HK-2 (cell line): ENCODE measurements at regions not wholly inside any gene's neighbourhood (a gene's known extent, or its start where the extent isn't known, plus 50 kb on each side); places are given as distances from the start of the nearest gene placed in this dataset.

Experiments
- DNase-seq: peaks from one replicate; pipeline ENCODE4 v3.0.0-alpha.2; 2018; ENCODE audit not compliant: unreplicated experiment

DNA sequence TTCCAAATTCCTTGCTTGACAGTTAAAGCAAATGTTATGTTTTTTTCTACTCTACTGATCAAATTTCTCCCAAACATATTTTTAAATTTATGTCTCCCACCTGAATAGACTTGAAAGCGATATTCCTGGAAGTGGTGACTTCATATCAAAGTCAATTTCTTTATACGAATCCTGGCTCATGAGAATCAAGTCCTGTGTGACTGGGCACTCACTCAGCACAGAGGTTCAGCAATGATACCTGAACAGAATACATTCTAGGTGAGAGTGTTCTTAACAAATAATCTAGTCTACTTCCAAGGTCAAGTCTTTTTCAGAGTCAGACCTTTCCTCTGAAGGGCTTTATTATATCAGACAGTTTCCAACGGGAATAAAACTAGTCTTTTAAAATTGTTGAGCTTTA, 1070.6 kb downstream of the TRHDE start:
- DNase-seq = no peak

DNA sequence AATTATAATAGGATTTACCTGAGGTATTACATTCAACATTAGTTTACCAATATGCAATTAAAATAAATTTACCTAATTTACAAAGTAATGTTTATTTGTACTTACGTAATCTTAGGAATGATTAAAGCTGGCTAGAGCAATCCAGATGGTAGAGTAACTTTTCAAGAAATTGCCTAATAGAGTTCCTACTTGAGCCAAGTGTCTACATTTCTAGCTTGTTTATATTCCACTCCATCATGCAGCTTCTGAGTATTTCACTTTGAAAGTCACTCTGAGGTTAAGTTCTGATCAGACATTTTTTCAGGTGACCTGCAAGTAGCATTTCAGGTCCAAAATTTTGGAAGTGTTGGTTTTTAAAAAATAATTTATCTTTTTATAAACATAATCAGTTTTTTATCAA, 1080.7 kb downstream of the TRHDE start:
- DNase-seq = no peak

DNA sequence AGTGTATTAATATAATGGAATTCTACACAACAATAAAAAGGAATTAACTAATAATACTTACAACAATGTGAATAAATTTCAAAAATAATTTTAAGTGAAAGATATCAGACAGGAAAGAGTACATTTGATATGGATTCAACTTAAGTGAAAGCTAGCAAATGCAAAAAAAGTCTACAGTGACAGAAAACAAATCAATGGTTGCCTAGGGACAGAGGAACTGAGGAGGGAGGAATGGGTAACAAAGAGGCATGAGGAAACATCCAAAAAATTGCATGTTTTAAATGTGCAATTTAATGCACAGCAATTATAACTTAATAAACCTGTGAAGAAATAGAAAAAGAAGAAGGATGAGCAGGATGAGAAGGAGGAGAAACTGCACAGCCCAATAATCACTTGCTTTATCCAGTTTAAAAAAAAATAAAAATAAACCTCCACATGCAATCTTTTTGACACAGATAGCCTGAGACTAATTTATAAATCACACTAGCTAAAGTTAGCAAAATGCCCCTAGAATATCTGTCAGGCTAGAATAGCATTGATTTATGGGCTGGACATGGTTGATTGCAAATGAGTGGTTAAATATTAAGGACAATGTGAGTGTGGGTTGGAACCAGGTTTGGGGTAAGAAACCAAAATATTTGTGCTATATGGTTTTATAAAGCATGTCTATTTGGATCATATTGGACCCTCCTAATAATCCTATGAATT, 1089.1 kb downstream of the TRHDE start:
- DNase-seq = no peak

DNA sequence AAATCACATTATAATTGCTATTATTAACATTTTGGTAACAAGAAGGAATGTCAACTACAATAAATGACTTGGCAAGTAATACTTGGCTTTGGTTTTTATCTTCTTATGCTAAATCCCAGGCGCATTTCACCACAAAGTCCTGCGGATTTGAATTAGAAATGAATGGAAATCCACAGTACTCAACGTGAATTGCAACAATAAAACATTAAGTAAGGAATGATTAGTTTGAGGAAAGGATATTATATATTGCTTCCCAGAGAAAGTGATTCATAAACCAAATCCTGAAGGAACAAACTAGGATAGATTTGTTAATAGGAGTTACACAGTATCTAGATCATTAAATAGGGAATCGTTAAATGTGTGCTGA, 1089.7 kb downstream of the TRHDE start:
- no peak for DNase-seq

DNA sequence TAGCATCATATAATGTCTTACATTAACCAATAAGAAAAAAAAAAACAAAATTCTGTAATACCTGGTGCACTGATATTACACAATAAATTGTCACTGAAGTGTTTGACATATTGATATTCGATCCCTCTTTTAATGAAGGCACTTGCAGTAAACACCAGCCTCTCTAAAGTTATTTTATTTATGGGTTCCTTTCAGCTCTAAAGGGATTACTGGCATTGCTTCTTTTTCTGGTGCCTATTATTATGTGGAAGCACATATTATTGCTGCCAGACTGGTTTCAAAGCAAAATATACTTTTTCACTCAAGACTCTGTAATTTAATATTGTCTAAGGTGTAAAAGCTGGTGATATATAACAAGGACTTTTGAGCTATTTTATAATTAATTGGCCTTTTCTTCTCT, 1090.5 kb downstream of the TRHDE start:
- no peak for DNase-seq

DNA sequence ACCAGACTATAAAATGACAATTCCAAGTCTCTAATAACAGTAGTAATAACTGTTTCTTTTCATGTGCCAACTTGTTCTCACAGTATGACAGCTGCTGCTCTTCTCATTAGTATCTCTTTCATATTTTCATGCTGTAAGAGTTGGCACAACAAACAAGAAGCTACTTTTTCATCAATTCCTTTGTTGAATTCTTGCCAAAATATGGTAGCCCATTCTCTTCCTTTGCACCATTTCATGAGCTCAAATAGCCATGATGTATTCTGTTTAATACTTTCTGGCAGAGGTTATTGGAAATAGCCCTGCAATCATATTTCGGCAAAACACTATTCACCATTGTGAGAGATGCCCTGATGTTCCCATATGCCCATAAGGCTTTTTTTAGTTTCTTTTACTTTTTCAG, 1100.7 kb downstream of the TRHDE start:
- no peak for DNase-seq

DNA sequence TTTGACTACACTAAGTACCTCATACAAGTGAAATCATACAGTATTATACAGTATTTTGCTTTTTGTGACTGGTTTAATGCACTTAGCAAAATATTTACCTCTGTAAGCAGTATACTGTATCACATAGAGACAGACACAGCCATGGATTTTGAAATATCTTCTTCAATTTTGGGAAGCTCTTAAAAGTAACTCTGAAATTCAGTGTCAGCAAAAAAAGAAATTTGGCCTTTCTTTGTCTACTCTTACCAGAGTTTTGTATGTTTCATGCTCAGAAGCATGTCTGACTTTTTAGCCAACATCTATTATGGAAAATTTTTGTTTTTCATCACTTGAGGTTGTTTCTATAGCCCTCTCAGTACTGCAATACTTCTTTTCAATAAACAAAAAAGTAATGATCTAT, 1102.2 kb downstream of the TRHDE start:
- DNase-seq = no peak

DNA sequence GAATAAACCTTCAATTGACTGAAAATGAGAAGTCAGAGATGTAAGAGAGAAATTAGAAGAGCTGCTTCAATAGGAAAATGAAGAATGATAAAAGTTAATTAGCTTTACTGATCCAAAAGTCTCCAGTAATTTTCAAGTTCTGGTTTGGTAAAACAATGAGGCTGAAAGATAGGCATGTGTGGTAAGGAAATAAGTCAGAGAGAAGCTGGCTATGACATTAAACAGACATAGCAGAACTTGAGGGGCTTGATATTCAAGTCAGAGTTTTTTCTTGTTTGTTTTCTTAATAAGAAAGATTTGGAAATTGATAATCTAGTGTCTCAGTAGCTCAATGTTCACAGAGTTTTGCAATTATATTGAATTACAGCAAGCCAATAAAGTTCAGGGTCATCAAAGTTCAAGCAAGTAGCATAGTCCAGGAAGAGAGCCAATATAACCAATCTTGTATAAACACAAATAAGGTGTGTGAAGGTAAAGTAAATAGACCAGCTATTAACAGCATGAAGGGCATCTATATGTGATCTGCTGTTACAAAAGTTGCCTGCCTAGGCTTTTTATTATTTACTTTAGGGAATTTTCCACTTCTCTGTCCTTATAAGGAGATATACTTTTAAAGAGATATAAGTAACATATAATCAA, 1111.5 kb downstream of the TRHDE start:
- no peak for DNase-seq

DNA sequence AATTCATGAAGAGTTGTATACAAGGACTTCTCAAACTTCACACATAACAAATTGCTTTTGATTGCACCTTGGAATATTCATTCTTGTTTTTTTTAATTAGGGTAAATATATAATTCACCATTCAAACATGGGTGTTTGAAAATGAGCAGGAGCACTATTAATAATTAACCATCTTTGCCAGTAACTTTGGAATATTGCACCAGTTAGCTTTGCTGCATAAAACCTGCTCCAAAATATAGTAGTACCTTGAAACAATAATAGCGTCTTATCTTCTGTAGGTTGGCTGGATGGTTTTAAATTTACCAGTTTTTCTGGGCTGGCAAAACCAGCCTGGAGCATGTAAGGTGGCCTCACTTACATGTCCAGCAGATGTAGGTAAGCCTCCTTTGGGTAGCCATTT, 1112.4 kb downstream of the TRHDE start:
- DNase-seq = no peak

DNA sequence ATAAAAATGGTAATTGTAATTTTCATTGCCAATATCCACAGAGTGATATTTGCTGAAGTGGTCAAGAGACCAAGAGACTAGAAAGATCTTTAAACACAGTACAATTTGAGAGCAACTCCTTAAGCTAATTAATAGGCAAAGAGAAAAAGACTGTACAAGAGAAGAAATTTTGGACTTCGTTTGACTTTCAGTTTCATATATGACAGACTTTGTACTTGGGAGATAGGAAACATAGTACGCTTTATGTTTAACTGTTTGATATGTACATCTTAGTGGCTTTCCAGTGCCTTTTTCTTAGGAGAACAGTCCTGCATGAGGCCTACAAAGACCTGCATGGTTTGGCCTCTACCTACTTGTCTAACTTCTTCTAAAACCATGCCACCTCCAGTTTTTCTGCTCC, 1118.1 kb downstream of the TRHDE start:
- no peak for DNase-seq

DNA sequence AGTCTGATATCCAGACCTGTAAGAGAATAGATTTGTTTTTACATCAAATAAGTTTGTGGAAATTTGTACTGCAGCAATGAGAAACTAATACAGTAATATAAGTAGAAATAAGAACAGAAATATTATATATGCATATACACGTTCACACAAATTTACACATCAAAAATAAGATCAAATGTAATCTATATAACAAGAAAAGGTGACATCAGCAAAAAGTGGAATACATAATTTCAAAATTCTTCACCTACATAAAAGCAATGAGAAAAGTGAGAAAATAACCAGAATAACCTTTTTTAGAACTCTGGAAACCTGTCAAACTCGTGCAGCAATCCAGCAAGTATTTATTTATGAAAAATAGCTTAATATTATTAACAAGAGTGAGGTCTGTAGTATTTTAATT, 1124.6 kb upstream of the ATXN7L3B start:
- no peak for DNase-seq

DNA sequence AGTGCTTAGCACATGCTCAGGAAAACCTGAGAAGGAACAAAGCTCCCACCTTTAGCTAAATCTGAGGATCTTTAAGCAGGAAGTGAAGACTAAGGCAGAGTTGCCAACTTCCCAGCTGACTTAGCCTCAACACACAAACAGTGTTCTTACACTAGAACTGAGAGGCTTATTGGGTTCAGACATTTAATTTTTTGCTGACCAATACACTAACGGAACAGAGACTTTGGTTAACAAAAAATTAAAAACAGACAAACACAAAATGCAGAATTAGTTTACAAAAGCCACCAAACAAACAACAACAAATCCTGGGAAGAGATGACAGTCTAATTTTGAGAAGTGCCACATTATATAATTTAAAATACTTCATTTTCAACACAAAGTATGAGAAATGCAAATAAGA, 1123.7 kb upstream of the ATXN7L3B start:
- no peak for DNase-seq

DNA sequence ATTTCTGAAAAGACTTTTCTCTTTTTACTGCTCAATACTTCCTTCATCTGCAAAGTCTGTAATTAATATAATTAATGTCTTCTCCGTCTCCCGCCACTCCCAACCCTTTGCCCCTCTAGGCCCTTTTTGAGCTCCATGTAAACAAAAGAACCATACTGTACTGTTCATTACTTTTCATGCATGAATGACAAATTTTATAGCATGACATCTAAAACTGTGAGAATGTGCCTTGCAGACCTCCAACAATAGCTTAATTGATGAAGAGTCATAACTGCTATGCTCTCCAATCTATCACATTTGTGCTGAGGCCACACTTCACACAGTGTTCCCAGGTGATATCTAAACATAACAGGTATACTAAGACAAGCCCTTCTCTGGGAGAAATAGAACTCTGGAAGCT, 1122.7 kb upstream of the ATXN7L3B start:
- no peak for DNase-seq

DNA sequence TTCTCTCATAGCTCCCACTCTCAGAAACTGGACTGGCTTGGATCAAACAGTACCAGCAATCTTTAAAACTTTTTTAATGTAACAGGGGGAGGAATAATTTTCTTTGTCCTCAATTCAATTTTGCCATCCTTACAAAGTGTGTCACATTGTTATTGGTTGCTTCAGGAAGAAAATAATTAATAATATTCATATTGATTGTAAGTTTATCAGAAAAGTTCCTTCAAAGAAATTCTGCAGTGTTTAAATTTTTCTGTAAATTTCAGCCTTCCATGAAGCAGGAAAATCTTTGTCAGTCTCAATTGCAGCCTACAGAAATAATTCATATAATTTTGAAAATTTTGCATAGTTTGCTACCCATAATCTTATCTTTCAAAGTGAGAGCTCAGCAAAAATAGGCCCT, 1119.1 kb upstream of the ATXN7L3B start:
- no peak for DNase-seq

DNA sequence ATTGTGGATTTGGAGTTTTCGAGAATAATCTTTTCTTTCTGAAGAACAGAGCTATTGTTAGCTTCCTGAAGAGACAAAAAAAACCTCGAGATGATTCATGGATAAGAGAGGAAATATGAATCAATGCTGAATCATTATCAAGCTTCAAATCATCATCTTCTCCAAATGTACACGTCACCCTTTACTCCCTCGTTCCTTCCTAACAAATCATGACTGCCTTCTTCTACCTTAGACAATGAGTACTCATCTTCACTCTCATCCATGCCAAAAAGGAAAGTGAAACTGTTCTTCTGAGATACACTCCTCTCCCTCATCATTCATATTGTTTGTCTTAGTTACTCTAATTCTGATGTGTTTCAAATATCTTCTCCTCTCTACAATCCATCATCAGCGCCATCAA, 1115.8 kb upstream of the ATXN7L3B start:
- no peak for DNase-seq

DNA sequence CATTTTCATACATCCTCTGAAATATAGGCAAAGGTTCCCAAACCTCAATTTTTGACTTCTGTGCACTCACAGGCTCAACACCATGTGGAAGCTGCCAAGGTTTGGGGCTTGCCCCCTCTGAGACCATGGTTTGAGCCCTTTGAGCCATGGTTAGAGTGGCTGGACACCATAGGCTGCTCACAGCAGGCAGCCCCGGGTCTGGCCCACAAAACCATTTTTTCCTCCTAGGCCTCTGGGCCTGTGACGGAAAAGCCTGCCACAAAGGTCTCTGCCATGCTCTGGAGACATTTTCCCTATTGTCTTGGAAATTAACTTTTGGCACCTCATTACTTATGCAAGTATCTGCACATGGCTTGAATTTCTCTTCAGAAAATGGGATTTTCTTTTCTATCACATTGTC, 1113.2 kb upstream of the ATXN7L3B start:
- no peak for DNase-seq

DNA sequence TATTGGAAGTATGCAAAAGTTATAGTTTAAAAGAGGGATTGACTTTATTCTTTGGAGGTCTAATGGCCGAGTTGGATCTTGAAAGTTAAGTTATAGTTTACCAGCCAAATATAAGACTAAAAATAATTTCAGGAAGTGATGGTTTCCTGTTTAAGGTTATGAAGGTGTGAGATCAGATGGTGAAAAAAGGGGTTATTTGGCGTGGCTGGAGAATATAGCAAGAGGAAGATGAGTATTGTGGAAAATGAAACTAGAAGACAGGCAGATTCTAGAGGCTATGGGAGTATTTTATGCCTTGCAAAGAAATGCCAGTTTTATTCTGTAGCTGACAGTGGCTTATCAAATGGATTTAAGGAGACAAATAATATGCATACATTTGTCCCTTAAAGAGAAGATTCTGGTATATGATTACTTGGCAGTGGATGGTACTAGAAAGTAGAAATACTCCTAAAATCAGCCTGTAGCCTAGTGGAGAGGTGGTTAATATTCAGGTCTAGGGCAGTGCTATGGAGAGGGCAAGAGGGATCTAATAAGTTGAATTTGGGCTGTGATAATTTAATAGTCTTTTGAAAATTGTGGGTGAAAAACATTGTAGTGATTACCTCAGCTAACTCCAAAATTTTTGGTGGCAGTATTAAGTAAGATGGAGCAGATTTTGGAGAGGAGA, 1091.8 kb upstream of the ATXN7L3B start:
- DNase-seq = no peak

DNA sequence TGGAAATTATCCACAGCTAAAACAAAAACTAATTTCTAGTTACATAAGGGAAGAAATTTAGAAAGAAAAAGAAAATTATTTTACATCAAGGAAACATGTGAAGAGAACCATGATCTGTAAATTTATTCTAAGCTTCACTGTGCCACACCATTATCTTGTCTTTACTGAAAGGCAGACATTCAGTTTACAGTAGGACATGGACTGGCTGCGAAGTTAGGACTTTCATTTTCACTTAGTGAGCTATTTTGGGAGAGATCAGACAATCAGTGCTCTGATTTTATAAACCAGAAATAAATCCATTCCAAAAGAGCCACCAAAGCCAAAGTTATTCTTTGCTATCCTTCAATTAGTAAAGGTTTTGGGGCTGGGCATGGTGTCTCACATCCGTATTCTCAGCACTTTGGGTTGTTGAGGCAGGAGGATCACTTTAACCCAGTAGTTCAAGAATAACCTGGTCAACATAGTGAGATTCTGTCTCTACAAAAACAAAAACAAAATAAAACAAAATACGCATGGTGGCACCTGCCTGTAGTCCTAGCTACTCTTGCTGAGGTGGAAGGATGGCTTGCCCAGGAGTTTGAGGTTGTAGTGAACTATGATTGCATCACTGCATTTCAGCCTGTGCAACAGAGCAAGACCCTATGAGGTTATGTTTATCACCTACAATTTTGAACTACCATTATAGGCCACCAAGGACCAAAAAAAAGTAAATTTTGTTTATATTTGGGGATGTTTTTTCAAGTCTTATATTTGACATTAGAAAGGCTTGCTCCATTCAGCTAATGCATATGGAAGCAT, 1084.8 kb upstream of the ATXN7L3B start:
- DNase-seq = no peak

DNA sequence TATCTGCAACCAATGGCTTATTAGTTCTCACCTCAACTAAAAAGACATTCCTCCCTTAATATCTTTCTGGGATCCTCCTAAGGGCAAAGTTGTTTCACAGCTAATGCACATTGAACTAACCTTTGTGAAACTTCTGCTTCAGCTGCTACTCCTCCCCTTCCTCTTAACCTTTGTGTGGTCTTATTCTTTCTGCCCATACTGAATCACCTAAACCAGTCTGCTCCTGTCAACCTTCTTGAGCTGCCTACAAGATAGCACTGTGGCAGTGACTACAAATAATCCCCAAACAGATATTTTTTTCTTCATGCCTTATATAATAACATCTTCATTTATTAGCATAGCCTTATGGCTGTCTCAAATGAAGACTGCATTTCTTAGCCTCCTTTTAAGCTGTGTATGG, 1077.4 kb upstream of the ATXN7L3B start:
- DNase-seq = no peak

DNA sequence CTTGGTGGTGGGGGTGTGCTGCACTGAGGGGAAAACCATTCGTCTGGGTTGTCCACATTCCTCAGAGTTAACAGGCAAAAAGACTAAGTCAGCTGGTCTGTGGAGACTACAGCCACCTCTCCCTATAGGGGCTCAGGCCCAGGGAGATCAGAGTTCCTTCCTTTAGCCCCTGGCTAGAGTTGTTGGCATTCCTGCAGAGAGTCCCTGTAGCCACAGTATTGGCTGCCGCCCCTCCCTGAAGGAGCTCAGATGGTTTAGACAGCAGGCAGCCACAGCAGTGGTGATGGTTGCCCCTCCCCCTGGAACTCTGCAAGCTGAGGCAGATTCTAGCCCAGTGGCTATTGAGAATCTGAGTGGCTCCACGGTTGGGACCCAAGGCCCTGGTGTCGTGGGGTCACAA, 1072.5 kb upstream of the ATXN7L3B start:
- DNase-seq = no peak

DNA sequence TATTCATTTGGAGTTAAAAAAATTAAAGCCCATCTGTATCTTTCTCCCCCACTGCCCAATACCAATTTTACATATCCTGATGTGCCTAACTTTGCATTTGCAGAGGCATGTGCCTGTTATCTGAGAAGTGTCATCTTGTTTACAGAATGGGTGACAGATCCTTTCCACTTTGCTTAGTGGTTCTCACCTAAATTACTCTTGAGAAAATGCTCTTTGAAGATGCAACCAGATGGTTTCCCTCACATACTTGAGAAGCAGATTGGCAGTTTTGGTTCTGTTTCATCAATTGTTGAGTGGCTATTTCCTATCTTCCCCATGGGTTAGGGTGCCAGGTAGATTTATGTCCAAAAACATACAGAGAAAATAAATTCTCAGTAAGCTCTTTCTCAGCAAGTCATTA, 1051.4 kb upstream of the ATXN7L3B start:
- DNase-seq = no peak

DNA sequence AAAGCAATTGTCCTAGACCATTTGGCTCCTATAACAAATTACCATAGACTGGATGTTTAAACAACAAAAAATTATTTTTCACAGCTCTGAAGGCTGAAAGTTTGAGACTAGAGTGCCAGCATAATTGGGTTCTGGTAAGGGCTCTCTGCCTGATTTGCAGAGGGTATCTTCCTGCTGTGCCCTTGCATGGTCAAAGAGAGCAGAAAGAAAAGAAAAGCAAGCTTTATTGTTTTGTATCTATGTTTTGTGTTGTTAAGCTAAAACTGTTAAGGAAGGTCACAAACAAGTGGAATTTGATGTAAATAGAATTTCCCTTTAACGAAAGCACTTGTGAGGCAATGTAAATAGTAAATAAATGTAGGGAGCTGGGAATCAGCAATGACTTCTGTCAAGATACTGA, 1031.0 kb upstream of the ATXN7L3B start:
- DNase-seq = no peak

DNA sequence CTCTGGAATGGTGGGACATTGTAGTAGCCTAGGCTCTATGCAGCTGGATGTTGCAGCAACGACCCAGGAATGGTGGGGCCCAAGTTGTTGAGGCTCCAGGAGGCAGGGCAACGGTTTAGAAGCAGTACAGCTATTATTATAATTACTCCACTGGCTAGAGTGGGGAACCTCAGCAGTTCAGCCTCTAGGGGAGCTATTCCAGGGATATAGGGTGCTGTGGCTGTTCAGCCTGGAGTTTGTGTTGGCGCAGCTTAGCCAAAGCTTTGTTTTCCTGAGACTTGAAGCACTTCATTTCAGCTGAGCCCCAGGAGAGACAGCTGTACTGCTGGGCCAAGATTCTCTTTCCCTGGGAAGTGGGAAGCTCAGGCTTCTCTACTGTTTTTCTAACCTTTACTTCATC, 1023.0 kb upstream of the ATXN7L3B start:
- no peak for DNase-seq
